ENCODE measurements at regions not wholly inside any gene's neighbourhood (a gene's known extent, or its start where the extent isn't known, plus 50 kb on each side); places are given as distances from the start of the nearest gene placed in this dataset.

GRCh38 chr2:126531029-126531428 is 124.9 kb upstream of the GYPC start:
- TF ChIP-seq CTCF (IDR thresholded peaks at IDR 0.05; ENCODE audit: low read depth, low read length, missing control alignments), result no peak
- DNase-seq (ENCODE audit: extremely low read depth, low read depth), result no peak
- no peak overlapping the region for H3K4me3 ChIP-seq (replicated peaks; ENCODE audit: low read depth, low read length)

- no peak for DNase-seq (ENCODE audit: extremely low read depth, low read depth)
- H3K4me3 ChIP-seq (replicated peaks; ENCODE audit: low read depth, low read length), result no peak overlapping the region
- no peak for TF ChIP-seq CTCF (IDR thresholded peaks at IDR 0.05; ENCODE audit: low read depth, low read length, missing control alignments)
Measured at GRCh38 chr2:126534478-126534877, 121.5 kb upstream of the GYPC start.

- DNase-seq (ENCODE audit: extremely low read depth, low read depth), result no peak
- H3K4me3 ChIP-seq (replicated peaks; ENCODE audit: low read depth, low read length), result no peak overlapping the region
- TF ChIP-seq CTCF (IDR thresholded peaks at IDR 0.05; ENCODE audit: low read depth, low read length, missing control alignments), result no peak
Measured at GRCh38 chr2:126535408-126535807, 120.5 kb upstream of the GYPC start.

- no peak overlapping the region for H3K4me3 ChIP-seq (replicated peaks; ENCODE audit: low read depth, low read length)
- no peak for TF ChIP-seq CTCF (IDR thresholded peaks at IDR 0.05; ENCODE audit: low read depth, low read length, missing control alignments)
- no peak for DNase-seq (ENCODE audit: extremely low read depth, low read depth)
Measured at GRCh38 chr2:126536605-126537200, 119.3 kb upstream of the GYPC start.

GRCh38 chr2:126539101-126539500 is 116.9 kb upstream of the GYPC start:
- no peak for TF ChIP-seq CTCF (IDR thresholded peaks at IDR 0.05; ENCODE audit: low read depth, low read length, missing control alignments)
- H3K4me3 ChIP-seq (replicated peaks; ENCODE audit: low read depth, low read length), result no peak overlapping the region
- no peak for DNase-seq (ENCODE audit: extremely low read depth, low read depth)

- no peak for DNase-seq (ENCODE audit: extremely low read depth, low read depth)
- no peak for TF ChIP-seq CTCF (IDR thresholded peaks at IDR 0.05; ENCODE audit: low read depth, low read length, missing control alignments)
- no peak overlapping the region for H3K4me3 ChIP-seq (replicated peaks; ENCODE audit: low read depth, low read length)
Measured at GRCh38 chr2:126542247-126542646, 113.7 kb upstream of the GYPC start.

GRCh38 chr2:126543081-126543480 is 112.9 kb upstream of the GYPC start:
- DNase-seq (ENCODE audit: extremely low read depth, low read depth), result no peak
- no peak overlapping the region for H3K4me3 ChIP-seq (replicated peaks; ENCODE audit: low read depth, low read length)
- TF ChIP-seq CTCF (IDR thresholded peaks at IDR 0.05; ENCODE audit: low read depth, low read length, missing control alignments), result no peak

All from HFF-Myc (cell line).